NCI-H1105 (cell line): ENCODE measurements at regions not wholly inside any gene's neighbourhood (a gene's known extent, or its start where the extent isn't known, plus 50 kb on each side); places are given as distances from the start of the nearest gene placed in this dataset.

Experiments
- DNase-seq: peaks from one replicate; lab custom pipeline; 2025; lab: John Stamatoyannopoulos, UW

- no peak for DNase-seq
These were observed 1202.9 kb upstream of the CDH8 start for GRCh38 chr16:63239065-63239570.

- no peak for DNase-seq
These were observed 1194.3 kb upstream of the CDH8 start for GRCh38 chr16:63230421-63231040.

DNA sequence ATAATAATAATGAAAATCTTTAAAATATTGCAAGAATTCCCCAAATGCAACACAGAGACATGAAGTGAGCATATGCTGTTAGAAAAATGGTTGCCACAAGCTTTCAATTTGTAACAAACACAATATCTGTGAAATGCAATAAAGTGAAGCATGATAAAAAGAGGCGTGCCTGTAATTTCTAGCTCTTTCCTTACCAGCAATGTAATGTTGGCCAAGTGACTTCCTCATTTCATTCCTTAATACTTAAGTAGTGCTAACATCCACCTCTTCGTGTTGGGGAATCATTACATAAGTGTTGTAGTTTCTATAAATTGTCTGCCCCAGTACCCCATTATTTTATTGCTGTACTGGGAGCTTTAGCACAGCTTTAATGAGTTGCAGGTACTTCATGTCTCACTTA lies 1192.0 kb upstream of the CDH8 start:
- no peak for DNase-seq

DNA sequence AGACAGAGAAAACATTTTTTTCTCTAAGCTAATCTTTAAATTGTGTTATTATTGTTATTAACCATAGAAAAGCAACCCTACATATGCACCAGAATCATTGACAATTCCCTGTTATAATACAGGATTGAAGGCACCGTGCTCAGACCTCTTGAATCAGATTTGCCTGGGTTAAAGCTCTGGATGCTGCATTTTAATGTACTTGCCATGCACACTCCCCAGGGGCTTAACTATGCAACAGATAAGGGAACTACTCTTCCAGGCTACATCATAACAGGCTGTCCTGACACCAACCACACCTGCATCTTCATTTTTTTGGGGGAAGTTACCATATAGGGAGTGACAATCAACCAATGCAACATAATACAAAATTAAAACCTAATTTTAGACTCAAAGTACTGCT lies 1187.6 kb upstream of the CDH8 start:
- DNase-seq: no peak

- DNase-seq: no peak
These were observed 1180.6 kb upstream of the CDH8 start for GRCh38 chr16:63216696-63217423.

DNA sequence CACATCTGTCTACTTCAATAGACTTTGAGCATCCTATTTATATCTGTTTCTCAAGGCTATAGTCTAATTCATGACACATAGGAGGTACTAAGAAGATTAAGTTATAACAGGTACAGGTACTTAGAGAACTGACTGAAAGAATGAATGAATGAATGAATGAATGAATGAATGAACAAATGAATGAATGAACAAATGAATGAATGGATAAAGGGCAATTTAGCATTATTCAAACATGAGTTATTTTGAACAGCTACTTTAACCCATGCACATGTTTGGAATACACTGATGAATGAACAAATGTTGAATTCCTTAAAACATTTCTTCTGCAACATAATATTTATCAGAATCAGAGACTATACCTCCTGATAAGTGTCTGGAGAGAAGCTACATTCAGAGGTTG lies 1165.6 kb upstream of the CDH8 start:
- no peak for DNase-seq

DNA sequence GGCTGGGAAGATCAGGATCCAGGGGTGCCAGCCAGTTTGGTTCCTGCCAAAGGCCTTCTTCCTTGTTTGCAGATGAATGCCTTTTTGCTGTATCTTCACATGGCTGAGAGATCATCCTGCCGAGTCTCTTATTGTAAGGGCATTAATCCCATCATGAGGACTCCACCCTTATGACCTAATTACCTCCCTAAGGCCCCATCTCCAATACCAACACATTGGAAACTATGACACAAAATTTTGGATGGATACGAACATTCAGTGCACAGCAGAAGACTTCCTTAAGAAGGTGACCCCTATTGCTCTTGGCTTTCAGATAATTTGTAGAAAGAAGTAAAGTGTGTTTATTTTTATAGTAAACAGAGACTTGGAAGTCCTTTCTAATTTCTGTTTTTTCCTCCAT lies 1164.7 kb upstream of the CDH8 start:
- no peak for DNase-seq

- DNase-seq: no peak
These were observed 1159.1 kb upstream of the CDH8 start for GRCh38 chr16:63195336-63195735.

DNA sequence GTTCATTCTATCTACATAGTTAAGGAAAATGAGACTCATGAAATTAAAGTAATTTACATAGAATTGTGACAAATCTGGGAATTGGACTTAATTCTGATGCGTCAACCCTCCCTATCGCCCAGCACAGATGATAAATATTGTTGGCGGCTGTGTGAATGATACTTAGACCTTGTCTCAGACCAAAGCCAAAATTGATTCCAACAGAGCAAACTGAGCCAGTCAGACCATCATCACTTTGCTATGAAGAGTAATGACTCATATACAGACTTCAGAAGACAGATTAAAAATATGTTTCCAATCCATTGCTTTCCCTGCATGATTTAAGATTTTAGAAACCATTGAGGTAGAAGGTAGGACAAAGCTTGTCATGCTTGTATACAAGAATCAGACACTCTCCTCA lies 1156.7 kb upstream of the CDH8 start:
- DNase-seq: no peak

GRCh38 chr16:63188086-63188771 lies 1152.0 kb upstream of the CDH8 start:
- no peak for DNase-seq

GRCh38 chr16:63187638-63188037 lies 1151.4 kb upstream of the CDH8 start:
- no peak for DNase-seq

DNA sequence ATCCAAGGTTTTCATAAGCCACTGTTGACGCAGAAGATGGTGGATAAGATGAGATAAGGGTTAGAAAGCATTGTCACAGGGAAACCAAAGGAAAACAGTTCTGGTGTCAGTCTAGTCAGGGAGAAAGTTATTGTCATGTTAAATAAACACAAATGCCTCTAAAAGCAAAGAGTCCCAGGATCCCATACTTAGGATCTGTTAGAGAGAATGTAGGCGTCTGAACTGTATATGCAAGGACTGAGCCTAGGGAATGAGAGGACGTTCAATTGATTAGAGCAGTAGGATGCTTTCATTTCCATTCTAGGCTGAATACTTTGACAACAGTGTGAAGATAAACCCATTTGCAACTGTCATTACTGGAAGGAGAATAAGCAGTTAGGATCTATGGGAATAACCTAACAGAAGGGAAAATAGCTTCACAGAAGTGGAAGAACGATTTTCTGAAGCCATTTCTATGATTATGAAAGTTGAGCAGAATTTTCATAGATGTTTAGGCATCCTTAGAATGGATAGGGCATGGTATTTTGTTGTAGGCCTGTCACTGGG lies 1149.1 kb upstream of the CDH8 start:
- no peak for DNase-seq

- no peak for DNase-seq
These were observed 1147.5 kb upstream of the CDH8 start for GRCh38 chr16:63183743-63184142.

DNA sequence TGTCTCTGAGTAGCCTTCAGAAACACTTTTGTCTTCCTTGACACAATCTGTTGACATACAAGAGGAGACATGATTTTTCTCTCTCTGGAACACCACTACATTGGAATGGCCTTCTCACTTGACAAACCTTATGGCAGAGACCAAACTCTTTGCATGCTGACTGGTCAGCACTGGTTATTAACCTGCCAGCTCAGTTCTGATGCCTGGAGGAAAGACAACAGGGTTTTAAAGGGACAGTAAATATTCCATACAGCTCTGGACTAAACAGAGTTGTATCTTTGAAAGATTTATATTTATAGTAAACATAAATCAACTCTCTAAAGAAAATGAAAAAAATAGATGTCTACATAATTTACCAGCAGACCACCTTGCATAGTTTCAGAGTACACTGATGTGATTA lies 1139.1 kb upstream of the CDH8 start:
- no peak for DNase-seq

DNA sequence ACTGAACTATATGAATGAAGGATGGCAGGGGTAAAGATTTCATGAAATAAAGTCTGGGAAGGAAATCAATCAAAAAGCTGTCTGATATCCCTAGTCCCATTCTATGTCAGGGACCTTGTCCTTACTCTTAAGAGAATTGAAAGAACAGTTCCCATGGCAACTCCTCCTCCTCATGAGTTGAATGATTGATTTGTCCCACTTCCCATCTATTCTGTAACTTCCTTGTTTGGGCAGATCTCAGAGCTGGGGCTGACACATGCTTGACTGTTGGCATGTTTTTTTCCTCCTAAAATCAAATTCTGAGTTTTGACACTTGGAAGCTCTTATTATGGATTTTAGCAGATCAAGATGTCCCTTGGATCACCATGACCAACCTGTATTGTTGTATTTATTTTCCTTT lies 1138.6 kb upstream of the CDH8 start:
- DNase-seq: no peak

DNA sequence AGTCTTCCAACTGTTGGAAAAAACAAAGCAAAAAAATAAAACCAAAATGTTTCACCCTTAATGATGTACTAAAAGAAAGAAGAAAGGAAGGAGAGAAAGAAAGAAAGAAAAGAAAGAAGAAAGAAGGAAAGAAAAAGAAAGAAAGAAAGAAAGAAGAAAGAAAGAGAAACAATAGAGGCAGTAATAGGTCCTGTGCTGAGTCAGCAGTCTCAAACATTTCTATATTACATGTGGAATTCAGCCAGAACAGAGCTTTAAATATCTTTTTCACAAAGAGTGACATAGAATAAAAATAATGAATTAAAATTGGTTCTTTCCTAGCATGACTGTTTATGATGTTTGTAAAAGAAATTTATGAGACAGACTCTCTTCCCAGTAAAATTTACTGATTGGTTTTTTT lies 1135.3 kb upstream of the CDH8 start:
- no peak for DNase-seq

DNA sequence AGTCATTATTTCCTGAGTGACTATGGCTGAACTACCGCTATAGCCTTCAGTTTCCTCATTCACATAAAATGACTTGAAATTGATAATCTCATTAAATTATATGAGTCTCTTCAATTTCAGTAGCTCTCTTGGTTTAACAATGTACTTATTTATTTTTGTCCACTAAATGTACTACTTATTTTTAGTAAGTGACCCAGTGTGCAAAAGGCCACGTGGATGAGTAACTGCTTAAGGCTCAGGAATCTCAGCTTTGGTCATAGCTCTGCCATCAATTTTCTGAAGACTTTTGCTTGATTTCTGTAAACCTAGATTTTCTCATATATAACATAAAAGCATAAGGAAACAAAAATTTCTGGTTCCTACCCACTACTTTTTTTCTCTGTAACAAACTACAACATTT lies 1132.9 kb upstream of the CDH8 start:
- DNase-seq: no peak

DNA sequence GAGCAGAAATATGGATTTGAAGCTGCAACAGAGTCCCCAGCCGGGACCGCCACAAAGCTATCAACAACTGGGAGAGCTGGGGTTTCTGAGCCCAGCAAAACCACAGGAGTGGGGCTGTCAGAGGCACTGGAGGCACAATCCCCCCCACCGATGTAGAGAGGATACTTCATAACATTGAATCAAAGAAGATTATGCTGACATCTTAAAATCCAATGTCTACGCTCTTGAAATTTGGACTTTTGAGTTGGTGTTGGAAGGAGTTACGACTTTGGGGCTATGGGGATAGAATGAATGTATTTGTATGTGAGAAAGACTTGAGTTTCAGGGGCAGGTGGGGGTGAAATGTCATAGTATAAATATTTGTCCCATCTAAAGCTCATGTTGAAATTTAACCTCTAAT lies 1121.6 kb upstream of the CDH8 start:
- DNase-seq: no peak

DNA sequence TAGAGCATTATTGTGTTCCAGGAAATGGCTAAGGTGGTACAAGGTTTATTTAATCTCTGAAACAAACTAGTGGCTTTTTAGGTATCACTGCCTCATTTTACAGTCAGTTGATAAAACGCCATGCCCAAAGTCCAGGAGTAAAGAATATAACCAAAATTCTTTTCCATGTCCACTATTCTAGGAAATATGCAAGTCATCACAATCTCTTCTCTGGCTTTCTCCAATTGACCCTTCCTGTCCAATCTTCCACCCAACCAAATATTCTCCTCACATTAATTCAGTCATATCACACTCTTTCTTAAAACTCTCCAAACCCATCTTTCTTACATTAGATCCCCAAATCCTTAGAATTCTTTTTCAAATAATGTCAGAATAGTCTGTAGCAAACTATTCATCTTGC lies 1110.0 kb upstream of the CDH8 start:
- DNase-seq: no peak

- no peak for DNase-seq
These were observed 1109.2 kb upstream of the CDH8 start for GRCh38 chr16:63145411-63145810.

- no peak for DNase-seq
These were observed 1098.8 kb upstream of the CDH8 start for GRCh38 chr16:63135069-63135468.

DNA sequence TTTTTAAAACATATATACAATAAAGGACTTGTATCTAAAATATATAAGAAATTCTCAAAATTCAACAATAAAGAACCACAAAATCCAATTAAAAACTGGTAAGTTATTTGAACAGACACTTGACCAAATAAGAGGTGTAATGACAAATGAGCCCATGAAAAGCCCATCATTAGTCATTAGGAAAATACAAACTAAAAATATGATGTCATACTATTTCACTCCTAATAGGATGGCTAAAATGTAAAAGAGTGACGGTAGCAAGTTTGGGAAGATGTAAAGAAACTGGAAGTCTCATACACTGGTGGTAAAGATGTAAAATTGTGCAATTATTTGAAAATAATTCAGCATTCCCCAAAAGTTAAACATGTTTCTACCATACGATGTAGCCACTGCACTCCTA lies 1095.3 kb upstream of the CDH8 start:
- DNase-seq: no peak

DNA sequence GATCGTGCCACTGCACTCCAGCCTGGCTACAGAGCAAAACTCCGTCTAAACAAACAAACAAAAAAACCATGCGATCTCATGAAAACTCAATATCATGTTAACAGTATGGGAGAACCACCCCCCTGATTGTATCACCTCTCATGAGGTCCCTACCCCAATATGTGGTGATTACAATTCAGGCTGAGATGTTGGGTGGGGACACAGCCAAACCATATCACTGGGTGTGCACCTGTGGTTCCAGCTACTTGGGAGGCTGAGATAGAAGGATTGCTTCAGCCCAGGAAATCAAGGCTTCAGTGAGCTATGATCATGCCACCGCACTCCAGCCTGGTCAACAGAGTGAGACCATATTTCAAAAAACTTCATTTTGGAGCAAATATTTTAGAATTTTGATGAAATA lies 1094.7 kb upstream of the CDH8 start:
- no peak for DNase-seq
